PC-9 (cell line): ENCODE measurements at regions not wholly inside any gene's neighbourhood (a gene's known extent, or its start where the extent isn't known, plus 50 kb on each side); places are given as distances from the start of the nearest gene placed in this dataset.
A peak's percentile ranks its signal among the peaks of the same experiment; 100 is the strongest.

ENCODE experiments used
- BruUV-seq: library from RNA; stranded (reverse); fragments of 400-500 nt; replicated peaks from 2 replicates; lab custom pipeline; 2021; lab: Mats Ljungman, UMichigan
- CTCF ChIA-PET: fragments of 300-600 bp; sonication (Branson Sonifier 250); formaldehyde crosslinking; loops from one replicate; lab custom pipeline; 2022; ENCODE audit warnings: antibody characterized with exemption; lab: Charles Lee
- POLR2A ChIA-PET: fragments of 300-600 bp; sonication (Branson Sonifier 250); formaldehyde crosslinking; loops from one replicate; lab custom pipeline; 2022; ENCODE audit warnings: antibody characterized with exemption; ENCODE audit not compliant: unreplicated experiment; lab: Charles Lee
- DNase-seq, 2 experiments: peaks; one replicate each; pipeline versions ENCODE4 v3.0.0 to v3.0.0-alpha.2; 2015 to 2022; ENCODE audit warnings: mixed read lengths in 1 of 2
- H2AFZ ChIP-seq: fragments of 200-600 bp; sonication (generic); 2 replicates; pipeline ENCODE4 v1.8.1; 2017; ENCODE audit warnings: antibody characterized with exemption
- H3F3A ChIP-seq: fragments of 200-600 bp; sonication (generic); 2 replicates; pipeline ENCODE4 v1.8.1; 2017; ENCODE audit warnings: antibody characterized with exemption, mild to moderate bottlenecking, low read depth; ENCODE audit not compliant: insufficient read depth
- H3K27ac ChIP-seq: fragments of 200-600 bp; sonication (generic); 2 replicates; pipeline ENCODE4 v1.6.1; 2016; ENCODE audit warnings: mixed run types
- H3K27me3 ChIP-seq: fragments of 200-600 bp; sonication (generic); 2 replicates; pipeline ENCODE4 v1.6.1; 2016; ENCODE audit warnings: low read depth, mixed run types; ENCODE audit not compliant: insufficient read depth
- H3K36me3 ChIP-seq: fragments of 200-600 bp; sonication (generic); 2 replicates; pipeline ENCODE4 v1.6.1; 2016; ENCODE audit warnings: low read depth, mixed run types
- H3K4me1 ChIP-seq: fragments of 200-600 bp; sonication (generic); replicated peaks from 2 replicates; pipeline ENCODE4 v1.6.1; 2016; ENCODE audit warnings: mixed run types; ENCODE audit not compliant: insufficient read depth
- H3K4me2 ChIP-seq: fragments of 200-600 bp; sonication (generic); 2 replicates; pipeline ENCODE4 v1.6.1; 2017; ENCODE audit warnings: mixed run types
- H3K4me3 ChIP-seq: fragments of 200-600 bp; sonication (generic); 2 replicates; pipeline ENCODE4 v1.6.1; 2016; ENCODE audit warnings: mixed run types
- H3K79me2 ChIP-seq: fragments of 200-600 bp; sonication (generic); 2 replicates; pipeline ENCODE4 v1.6.1; 2017; ENCODE audit warnings: low read depth, mixed run types
- H3K9me2 ChIP-seq: fragments of 200-600 bp; sonication (generic); 2 replicates; pipeline ENCODE4 v1.8.1; 2017; ENCODE audit warnings: mild to moderate bottlenecking; ENCODE audit not compliant: insufficient read depth
- H3K9me3 ChIP-seq: fragments of 200-600 bp; sonication (generic); 2 replicates; pipeline ENCODE4 v1.8.1; 2016; ENCODE audit warnings: low read depth; ENCODE audit not compliant: insufficient read depth
- H4K20me1 ChIP-seq: fragments of 200-600 bp; sonication (generic); 2 replicates; pipeline ENCODE4 v1.8.1; 2017; ENCODE audit not compliant: insufficient read depth
- EZH2 ChIP-seq: fragments of 200-600 bp; sonication (generic); IDR thresholded peaks from 2 replicates; pipeline ENCODE4 v1.8.0; 2017; ENCODE audit warnings: antibody characterized with exemption, low read depth
- intact Hi-C: fragments of 100-400 bp; cut with micrococcal nuclease; formaldehyde crosslinking; loops from one replicate; pipeline ENCODE4 v1.10.0; 2022; ENCODE audit not compliant: unreplicated experiment
- TF ChIP-seq, protein P1 (sequence below): fragments of 200-600 bp; sonication (generic); conservative IDR thresholded peaks from 2 replicates; pipeline ENCODE4 v1.6.1; 2017; ENCODE audit warnings: mixed run types, antibody characterized with exemption, mild to moderate bottlenecking, moderate library complexity

DNA sequence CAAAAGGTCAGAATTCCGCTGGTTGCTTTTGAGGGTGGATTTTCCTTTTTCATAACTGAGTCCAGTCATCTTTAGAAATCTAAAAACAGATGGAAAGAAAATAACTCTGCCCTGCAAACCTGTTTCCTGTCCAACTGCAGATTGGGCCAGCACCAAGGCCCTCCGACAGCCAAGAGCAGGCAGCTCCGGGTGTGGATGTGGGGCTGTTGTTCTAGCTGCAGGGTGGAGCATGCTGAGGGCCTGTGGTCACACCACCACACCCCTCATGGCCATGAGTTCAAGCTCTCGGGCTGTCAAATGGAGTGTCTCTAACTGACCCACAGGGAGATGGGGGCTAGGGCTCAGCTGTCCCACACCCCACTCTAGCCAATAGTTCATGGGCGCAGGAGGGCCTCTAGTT lies 69.3 kb upstream of the BZW1 start:
- peaks cover 15% of the 10 kb centered on the region; the same call in 1 of the 2 replicates for H3F3A ChIP-seq
- POLR2A ChIA-PET, result no interaction called here
- H3K9me3 ChIP-seq, result no peaks in the 10 kb centered on the region
- H4K20me1 ChIP-seq, result no peaks in the 10 kb centered on the region
- H3K4me1 ChIP-seq, result peaks cover 25% of the 10 kb centered on the region
- no peaks in the 10 kb centered on the region for H3K79me2 ChIP-seq
- H3K4me3 ChIP-seq, result no peak overlapping the region
- H3K4me2 ChIP-seq, result peak overlapping the region; percentile 43; the same call in 1 of the 2 replicates
- H3K27me3 ChIP-seq, result no peaks in the 10 kb centered on the region
- no peak for DNase-seq
- peak overlapping the region; percentile 84 for H3K27ac ChIP-seq
- BruUV-seq, result no TSS peak
- TF ChIP-seq, protein P1, sequence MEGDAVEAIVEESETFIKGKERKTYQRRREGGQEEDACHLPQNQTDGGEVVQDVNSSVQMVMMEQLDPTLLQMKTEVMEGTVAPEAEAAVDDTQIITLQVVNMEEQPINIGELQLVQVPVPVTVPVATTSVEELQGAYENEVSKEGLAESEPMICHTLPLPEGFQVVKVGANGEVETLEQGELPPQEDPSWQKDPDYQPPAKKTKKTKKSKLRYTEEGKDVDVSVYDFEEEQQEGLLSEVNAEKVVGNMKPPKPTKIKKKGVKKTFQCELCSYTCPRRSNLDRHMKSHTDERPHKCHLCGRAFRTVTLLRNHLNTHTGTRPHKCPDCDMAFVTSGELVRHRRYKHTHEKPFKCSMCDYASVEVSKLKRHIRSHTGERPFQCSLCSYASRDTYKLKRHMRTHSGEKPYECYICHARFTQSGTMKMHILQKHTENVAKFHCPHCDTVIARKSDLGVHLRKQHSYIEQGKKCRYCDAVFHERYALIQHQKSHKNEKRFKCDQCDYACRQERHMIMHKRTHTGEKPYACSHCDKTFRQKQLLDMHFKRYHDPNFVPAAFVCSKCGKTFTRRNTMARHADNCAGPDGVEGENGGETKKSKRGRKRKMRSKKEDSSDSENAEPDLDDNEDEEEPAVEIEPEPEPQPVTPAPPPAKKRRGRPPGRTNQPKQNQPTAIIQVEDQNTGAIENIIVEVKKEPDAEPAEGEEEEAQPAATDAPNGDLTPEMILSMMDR, result no peak
- TF ChIP-seq EZH2, result no peak
- intact Hi-C loops, result no loop called here
- H2AFZ ChIP-seq, result no peak overlapping the region
- no peaks in the 10 kb centered on the region for H3K36me3 ChIP-seq
- no peaks in the 10 kb centered on the region for H3K9me2 ChIP-seq
- CTCF ChIA-PET, result no interaction called here

DNA sequence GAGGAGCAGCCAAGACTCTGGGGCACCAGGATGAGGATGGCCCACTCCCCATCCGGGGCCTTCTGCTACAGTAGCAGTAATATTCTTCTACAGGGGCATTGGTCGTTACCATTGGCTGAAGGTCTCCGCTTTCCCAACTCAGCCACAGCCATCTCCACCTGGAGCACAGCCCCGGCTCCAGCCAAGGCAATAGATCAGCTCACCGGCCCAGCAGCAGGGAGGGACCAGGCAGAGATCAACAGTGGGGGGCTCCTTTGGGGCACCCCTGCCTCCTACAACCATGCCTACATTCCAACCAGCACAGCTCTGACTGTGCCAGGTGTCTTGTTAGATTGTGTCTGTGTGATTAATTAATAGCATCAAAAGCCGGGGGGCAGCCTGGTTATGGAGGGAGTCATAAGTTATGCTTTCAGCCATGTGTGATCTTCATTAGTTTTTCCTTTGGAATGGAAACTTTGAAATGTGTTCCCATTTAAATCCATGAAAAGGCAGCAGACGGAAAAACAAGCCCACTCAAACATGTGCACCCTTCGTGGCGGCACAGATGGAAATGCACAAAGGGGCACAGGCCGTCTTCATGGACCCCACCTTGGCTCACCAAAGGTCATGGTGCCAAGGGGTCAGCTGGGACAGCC lies 68.6 kb upstream of the BZW1 start:
- DNase-seq, result no peak
- BruUV-seq, result no TSS peak
- Histone ChIP-seq H3K4me2 (no peak overlapping the region), H3K79me2 (no peaks in the 10 kb centered on the region), H3K4me3 (no peak overlapping the region), H3K9me3 (no peaks in the 10 kb centered on the region), H3K27ac (no peak overlapping the region), H3K36me3 (no peaks in the 10 kb centered on the region), H2AFZ (no peak overlapping the region), H3F3A (peaks cover 15% of the 10 kb centered on the region; the same call in 1 of the 2 replicates), H3K4me1 (peaks cover 25% of the 10 kb centered on the region), H4K20me1 (no peaks in the 10 kb centered on the region), H3K9me2 (no peaks in the 10 kb centered on the region), H3K27me3 (no peaks in the 10 kb centered on the region)
- TF ChIP-seq EZH2, result no peak
- TF ChIP-seq, protein P1, result no peak
- CTCF ChIA-PET, result no interaction called here
- intact Hi-C loops, result no loop called here
- POLR2A ChIA-PET, result no interaction called here

DNA sequence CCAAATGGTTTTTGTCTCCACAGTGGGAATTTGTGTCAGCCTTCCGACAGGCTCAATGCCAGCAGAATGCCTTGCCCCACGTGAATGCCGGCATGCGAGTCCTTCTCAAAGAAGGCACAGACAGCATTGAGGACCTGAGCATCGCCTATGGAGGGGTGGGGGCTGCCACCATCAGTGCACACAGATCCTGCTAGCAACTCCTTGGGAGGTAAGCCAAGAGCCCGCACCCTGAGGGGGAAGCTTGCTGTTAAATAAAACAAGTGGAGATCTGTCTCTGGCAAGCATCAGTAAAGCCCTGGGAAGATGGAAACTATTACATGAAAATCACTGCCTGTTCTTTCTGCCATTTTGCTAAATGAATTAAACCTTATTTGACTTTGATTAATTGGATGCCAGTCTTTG lies 67.5 kb upstream of the BZW1 start:
- BruUV-seq, result no TSS peak
- H3K4me1 ChIP-seq, result peaks cover 25% of the 10 kb centered on the region
- no peak overlapping the region for H3K4me3 ChIP-seq
- ChIA-PET CTCF (no interaction called here), POLR2A (no interaction called here)
- TF ChIP-seq EZH2, result no peak
- TF ChIP-seq, protein P1, result no peak
- H4K20me1 ChIP-seq, result no peaks in the 10 kb centered on the region
- intact Hi-C loops, result no loop called here
- H2AFZ ChIP-seq, result no peak overlapping the region
- DNase-seq, result no peak
- no peaks in the 10 kb centered on the region for H3K79me2 ChIP-seq
- peaks cover 15% of the 10 kb centered on the region; the same call in 1 of the 2 replicates for H3F3A ChIP-seq
- no peak overlapping the region for H3K27ac ChIP-seq
- no peaks in the 10 kb centered on the region for H3K27me3 ChIP-seq
- H3K9me2 ChIP-seq, result no peaks in the 10 kb centered on the region
- no peaks in the 10 kb centered on the region for H3K36me3 ChIP-seq
- H3K9me3 ChIP-seq, result no peaks in the 10 kb centered on the region
- H3K4me2 ChIP-seq, result no peak overlapping the region
